ENCODE measurements at regions not wholly inside any gene's neighbourhood (a gene's known extent, or its start where the extent isn't known, plus 50 kb on each side); places are given as distances from the start of the nearest gene placed in this dataset.

DNA sequence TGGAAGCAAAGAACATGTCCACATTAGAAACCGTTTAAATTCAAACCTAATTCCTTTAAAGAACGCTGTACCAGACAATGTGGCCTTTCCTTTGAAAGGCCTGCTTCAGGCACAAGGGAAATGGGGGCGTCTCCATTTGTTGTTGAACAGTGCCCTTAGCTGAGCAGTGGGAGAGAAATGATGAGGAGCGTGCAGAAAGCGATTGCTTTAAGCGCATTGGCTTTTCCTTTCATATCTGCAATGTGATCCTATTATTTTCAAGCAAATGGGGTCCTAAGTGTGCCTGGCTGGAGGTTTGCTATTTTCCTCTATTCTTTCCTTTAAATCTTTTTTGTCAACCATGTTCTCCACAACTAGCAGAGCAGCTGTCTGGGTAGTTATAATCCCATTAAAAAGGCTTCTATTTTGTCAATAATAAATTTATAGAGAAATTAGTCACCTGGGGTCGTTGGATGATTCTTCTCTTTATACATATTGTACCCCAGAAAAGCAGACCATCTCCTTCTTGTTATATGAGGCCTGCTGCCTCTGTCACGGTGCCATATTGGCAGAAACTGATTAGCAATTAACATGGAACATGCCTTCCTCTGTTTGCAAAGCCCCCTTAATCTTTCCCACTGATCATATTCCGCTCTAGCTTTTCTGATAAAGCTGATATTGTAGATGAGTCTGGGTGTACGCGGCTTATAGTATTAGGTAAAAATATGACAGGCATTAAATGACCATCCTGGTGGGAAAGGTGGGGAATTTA lies 151.1 kb upstream of the JAG1 start:
- H3K4me3 ChIP-seq, result no peak overlapping the region
- intact Hi-C loops (cut with DNase I), result no loop called here
- no peaks in the 10 kb centered on the region for H3K27me3 ChIP-seq (ENCODE audit: low read depth)
- H3K4me1 ChIP-seq, result no peaks in the 10 kb centered on the region
- ATAC-seq (no peak), DNase-seq (no peak)
- no peaks in the 10 kb centered on the region for H3K9me3 ChIP-seq
- TF ChIP-seq, protein P1, sequence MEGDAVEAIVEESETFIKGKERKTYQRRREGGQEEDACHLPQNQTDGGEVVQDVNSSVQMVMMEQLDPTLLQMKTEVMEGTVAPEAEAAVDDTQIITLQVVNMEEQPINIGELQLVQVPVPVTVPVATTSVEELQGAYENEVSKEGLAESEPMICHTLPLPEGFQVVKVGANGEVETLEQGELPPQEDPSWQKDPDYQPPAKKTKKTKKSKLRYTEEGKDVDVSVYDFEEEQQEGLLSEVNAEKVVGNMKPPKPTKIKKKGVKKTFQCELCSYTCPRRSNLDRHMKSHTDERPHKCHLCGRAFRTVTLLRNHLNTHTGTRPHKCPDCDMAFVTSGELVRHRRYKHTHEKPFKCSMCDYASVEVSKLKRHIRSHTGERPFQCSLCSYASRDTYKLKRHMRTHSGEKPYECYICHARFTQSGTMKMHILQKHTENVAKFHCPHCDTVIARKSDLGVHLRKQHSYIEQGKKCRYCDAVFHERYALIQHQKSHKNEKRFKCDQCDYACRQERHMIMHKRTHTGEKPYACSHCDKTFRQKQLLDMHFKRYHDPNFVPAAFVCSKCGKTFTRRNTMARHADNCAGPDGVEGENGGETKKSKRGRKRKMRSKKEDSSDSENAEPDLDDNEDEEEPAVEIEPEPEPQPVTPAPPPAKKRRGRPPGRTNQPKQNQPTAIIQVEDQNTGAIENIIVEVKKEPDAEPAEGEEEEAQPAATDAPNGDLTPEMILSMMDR (IDR thresholded peaks at IDR 0.05), result no peak
- H3K36me3 ChIP-seq, result no peaks in the 10 kb centered on the region
- no peak overlapping the region for H3K27ac ChIP-seq

DNA sequence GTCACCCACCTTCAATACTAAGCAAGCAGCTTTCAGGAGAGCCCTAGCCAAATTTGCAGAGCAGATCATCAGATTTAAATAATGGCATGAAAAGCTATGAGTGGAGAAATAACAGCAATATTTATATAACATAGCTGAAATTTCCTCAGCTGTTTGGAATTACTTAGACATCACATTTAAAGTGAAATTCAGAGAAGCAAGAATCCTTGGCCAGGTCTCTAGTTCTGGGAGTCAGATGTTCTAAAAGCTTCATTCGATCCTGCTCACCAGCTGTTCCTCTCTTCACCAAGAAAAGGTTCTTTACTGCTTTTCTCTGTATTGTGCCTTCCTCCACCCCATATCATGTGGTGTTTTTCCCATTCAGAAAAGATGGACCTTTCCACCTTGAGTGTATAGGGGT lies 152.3 kb upstream of the JAG1 start:
- no peak overlapping the region for H3K27ac ChIP-seq
- TF ChIP-seq, protein P1 (IDR thresholded peaks at IDR 0.05), result no peak
- no peaks in the 10 kb centered on the region for H3K4me1 ChIP-seq
- no peaks in the 10 kb centered on the region for H3K27me3 ChIP-seq (ENCODE audit: low read depth)
- DNase-seq, result no peak
- ATAC-seq, result no peak
- intact Hi-C loops (cut with DNase I), result no loop called here
- H3K4me3 ChIP-seq, result no peak overlapping the region
- H3K36me3 ChIP-seq, result no peaks in the 10 kb centered on the region
- no peaks in the 10 kb centered on the region for H3K9me3 ChIP-seq

DNA sequence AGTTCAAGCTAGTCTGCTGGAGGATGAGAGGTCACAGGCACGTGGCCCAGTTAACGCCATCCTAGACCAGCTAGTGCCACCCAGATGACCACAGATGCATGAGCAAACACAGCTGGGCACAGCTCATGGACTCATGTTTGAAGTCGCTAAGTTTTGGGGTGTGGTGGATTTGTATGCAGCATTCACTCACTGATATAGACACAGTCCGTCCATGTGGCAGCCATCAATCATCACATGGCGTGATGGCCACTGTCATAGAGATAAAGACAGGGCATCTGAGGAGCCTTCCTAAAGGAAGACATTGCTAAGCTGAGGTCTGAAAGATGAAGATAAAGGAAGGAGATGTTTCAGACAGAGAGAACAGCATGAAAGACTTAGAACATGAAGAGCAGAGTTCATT lies 154.4 kb upstream of the JAG1 start:
- Histone ChIP-seq H3K9me3 (no peaks in the 10 kb centered on the region), H3K4me3 (no peak overlapping the region), H3K4me1 (no peaks in the 10 kb centered on the region), H3K36me3 (no peaks in the 10 kb centered on the region), H3K27ac (no peak overlapping the region), H3K27me3 (ENCODE audit: low read depth) (no peaks in the 10 kb centered on the region)
- intact Hi-C loops (cut with DNase I), result no loop called here
- ATAC-seq, result no peak
- DNase-seq, result no peak
- TF ChIP-seq, protein P1 (IDR thresholded peaks at IDR 0.05), result no peak

DNA sequence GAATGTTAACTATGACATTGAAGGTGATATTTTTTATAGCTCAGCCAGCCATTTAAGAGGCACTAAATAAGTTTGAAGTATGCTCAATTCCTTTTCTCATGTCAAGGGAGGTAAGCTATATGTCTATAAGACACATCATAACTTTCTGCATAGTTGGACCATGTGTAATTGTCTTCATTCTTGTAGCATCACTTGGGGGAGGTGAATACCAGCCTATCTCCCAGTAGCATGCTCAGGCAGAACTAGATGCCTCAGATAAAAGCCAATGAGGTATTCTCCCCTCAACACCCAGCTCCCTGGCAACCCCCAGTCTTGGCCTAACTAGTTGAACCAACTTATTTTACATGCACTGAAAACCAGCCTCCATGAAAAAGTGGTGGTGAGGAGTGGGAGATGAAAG lies 158.3 kb upstream of the JAG1 start:
- TF ChIP-seq, protein P1 (IDR thresholded peaks at IDR 0.05), result no peak
- Histone ChIP-seq H3K4me3 (no peak overlapping the region), H3K9me3 (no peaks in the 10 kb centered on the region), H3K27ac (no peak overlapping the region), H3K27me3 (ENCODE audit: low read depth) (no peaks in the 10 kb centered on the region), H3K4me1 (no peaks in the 10 kb centered on the region), H3K36me3 (no peaks in the 10 kb centered on the region)
- ATAC-seq (no peak), DNase-seq (no peak)
- intact Hi-C loops (cut with DNase I), result no loop called here

DNA sequence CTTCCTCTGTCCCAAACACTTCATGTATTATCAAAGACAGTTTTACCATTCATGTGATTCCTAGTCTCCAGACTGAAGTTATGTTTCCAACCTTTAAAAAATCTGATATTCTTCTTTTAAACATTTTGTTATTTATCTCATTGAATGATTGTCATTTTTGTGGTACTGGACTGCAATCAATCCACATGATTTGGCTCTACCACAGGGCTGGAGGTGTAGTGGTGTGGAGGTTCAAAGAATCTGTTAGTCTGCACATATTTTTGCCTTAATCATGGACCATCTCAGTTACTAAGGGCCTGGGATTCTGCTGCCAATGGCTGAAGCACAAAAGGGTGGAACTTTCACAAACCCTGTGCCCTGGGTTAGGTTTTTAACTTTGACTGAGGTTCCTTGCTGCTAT lies 164.1 kb upstream of the JAG1 start:
- H3K36me3 ChIP-seq, result no peaks in the 10 kb centered on the region
- H3K27ac ChIP-seq, result no peak overlapping the region
- DNase-seq, result no peak
- H3K9me3 ChIP-seq, result peaks cover 7% of the 10 kb centered on the region
- no peak for ATAC-seq
- H3K27me3 ChIP-seq (ENCODE audit: low read depth), result no peaks in the 10 kb centered on the region
- intact Hi-C loops (cut with DNase I), result no loop called here
- H3K4me3 ChIP-seq, result no peak overlapping the region
- no peaks in the 10 kb centered on the region for H3K4me1 ChIP-seq
- TF ChIP-seq, protein P1 (IDR thresholded peaks at IDR 0.05), result no peak
